GM21390 (cell line): ENCODE measurements at regions not wholly inside any gene's neighbourhood (a gene's known extent, or its start where the extent isn't known, plus 50 kb on each side); places are given as distances from the start of the nearest gene placed in this dataset.

ENCODE experiments used
- ATAC-seq: cut with Tn5 transposase; IDR thresholded peaks from one replicate; pipeline ENCODE4 v1.9.1; 2021; ENCODE audit not compliant: unreplicated experiment

GRCh38 chr17:70776441-70776840, 607.1 kb downstream of the KCNJ2 start:
- no peak for ATAC-seq

- no peak for ATAC-seq
Observed at GRCh38 chr17:70780031-70780430, 610.7 kb downstream of the KCNJ2 start.

- no peak for ATAC-seq
Observed at GRCh38 chr17:70786081-70786480, 616.7 kb downstream of the KCNJ2 start.

- ATAC-seq, result no peak
Observed at GRCh38 chr17:70787721-70788300, 618.5 kb downstream of the KCNJ2 start.

GRCh38 chr17:70791748-70792443, 622.6 kb downstream of the KCNJ2 start:
- ATAC-seq, result no peak

- no peak for ATAC-seq
Observed at GRCh38 chr17:70794738-70795137, 625.4 kb downstream of the KCNJ2 start.

GRCh38 chr17:70795620-70796019, 626.3 kb downstream of the KCNJ2 start:
- no peak for ATAC-seq

GRCh38 chr17:70796757-70797156, 627.4 kb downstream of the KCNJ2 start:
- no peak for ATAC-seq

GRCh38 chr17:70797166-70797565, 627.8 kb downstream of the KCNJ2 start:
- no peak for ATAC-seq

- ATAC-seq, result no peak
Observed at GRCh38 chr17:70804161-70804560, 634.8 kb downstream of the KCNJ2 start.

- no peak for ATAC-seq
Observed at GRCh38 chr17:70808596-70808995, 639.3 kb downstream of the KCNJ2 start.

GRCh38 chr17:70810609-70811008, 641.3 kb downstream of the KCNJ2 start:
- ATAC-seq, result no peak

GRCh38 chr17:70813355-70813930, 644.1 kb downstream of the KCNJ2 start:
- no peak for ATAC-seq

- no peak for ATAC-seq
Observed at GRCh38 chr17:70819183-70819582, 649.9 kb downstream of the KCNJ2 start.

GRCh38 chr17:70820276-70820675, 650.9 kb downstream of the KCNJ2 start:
- no peak for ATAC-seq

- no peak for ATAC-seq
Observed at GRCh38 chr17:70825321-70826125, 656.2 kb downstream of the KCNJ2 start.

GRCh38 chr17:70829876-70830275, 660.5 kb downstream of the KCNJ2 start:
- ATAC-seq, result no peak

- ATAC-seq, result no peak
Observed at GRCh38 chr17:70834039-70834438, 664.7 kb downstream of the KCNJ2 start.

GRCh38 chr17:70848785-70849184, 679.5 kb downstream of the KCNJ2 start:
- ATAC-seq, result no peak

- no peak for ATAC-seq
Observed at GRCh38 chr17:70855401-70856054, 686.2 kb downstream of the KCNJ2 start.

- no peak for ATAC-seq
Observed at GRCh38 chr17:70857351-70857750, 688.0 kb downstream of the KCNJ2 start.
